B cell (primary cell): ENCODE measurements at regions not wholly inside any gene's neighbourhood (a gene's known extent, or its start where the extent isn't known, plus 50 kb on each side); places are given as distances from the start of the nearest gene placed in this dataset.
"Not testable (repeated sequence)": the region's sequence is repeated elsewhere in the genome, so short reads cannot be mapped to it uniquely, and the experiment has no call there.

Experiments used
- ATAC-seq: fragments of 200-7000 bp; cut with Tn5 transposase; one replicate; pipeline ENCODE4 v1.10.0; 2021; ENCODE audit warnings: low read depth, mild to moderate bottlenecking, moderate number of reproducible peaks, moderate library complexity
- CTCF ChIA-PET: fragments of 350-600 bp; sonication (Branson Sonifier 250); formaldehyde crosslinking; loops from one replicate; lab custom pipeline; 2021; ENCODE audit warnings: antibody characterized with exemption, inconsistent platforms; lab: Charles Lee
- POLR2A ChIA-PET: fragments of 350-600 bp; sonication (Branson Sonifier 250); formaldehyde crosslinking; loops from one replicate; lab custom pipeline; 2021; ENCODE audit warnings: antibody characterized with exemption; lab: Charles Lee
- DNase-seq: peaks from one replicate; pipeline ENCODE4 v3.0.0; 2013
- H2AFZ ChIP-seq: 2 replicates; pipeline ENCODE4 v1.6.1; 2012; ENCODE audit warnings: mild to moderate bottlenecking, low read depth, low read length; ENCODE audit not compliant: insufficient read depth, poor library complexity, severe bottlenecking
- H3K27ac ChIP-seq, 2 donors: 1 replicate in 1 of 2; 2 replicates in 1 of 2; pipeline ENCODE4 v1.5.1; 2012 to 2013; ENCODE audit warnings: low read length in 2 of 2, mild to moderate bottlenecking in 2 of 2, moderate library complexity in 1 of 2
- H3K27me3 ChIP-seq, 4 experiments: fragments of 200-600 bp in 1 of 4; sonication (generic) in 1 of 4; replicated peaks in 1 of 4; 1 replicate in 2 of 4; 2 replicates in 2 of 4; pipeline versions ENCODE4 v1.6.1 to v1.7.0; 2013 to 2016; ENCODE audit warnings: low read length in 3 of 4, mild to moderate bottlenecking in 2 of 4, mixed read lengths in 1 of 4, moderate library complexity in 1 of 4; ENCODE audit not compliant: insufficient read depth in 4 of 4, control insufficient read depth in 3 of 4; ENCODE audit errors: control extremely low read depth in 1 of 4
- H3K36me3 ChIP-seq, 2 experiments: replicated peaks in 1 of 2; 1 replicate in 1 of 2; 2 replicates in 1 of 2; pipeline versions ENCODE4 v1.6.1 to v1.7.1; 2013; ENCODE audit warnings: low read length in 1 of 2; ENCODE audit not compliant: insufficient read depth in 2 of 2, control insufficient read depth in 1 of 2; ENCODE audit errors: control extremely low read depth in 1 of 2, extremely low read depth in 1 of 2
- H3K4me1 ChIP-seq, 2 donors: fragments of 200-600 bp in 1 of 2; sonication (generic) in 1 of 2; 1 replicate in 1 of 2; 2 replicates in 1 of 2; pipeline versions ENCODE4 v1.5.1 to v1.6.1; 2013 to 2017; ENCODE audit warnings: low read length in 2 of 2; ENCODE audit not compliant: control insufficient read depth in 2 of 2, insufficient read depth in 2 of 2
- H3K4me2 ChIP-seq: replicated peaks from 2 replicates; pipeline ENCODE3; 2012; ENCODE audit warnings: mild to moderate bottlenecking, low read depth, low read length; ENCODE audit not compliant: poor library complexity, severe bottlenecking
- H3K4me3 ChIP-seq, 5 experiments: fragments of 200-600 bp in 1 of 5; sonication (generic) in 1 of 5; 1 replicate in 3 of 5; 2 replicates in 2 of 5; pipeline versions ENCODE4 v1.5.1 to v1.7.0; 2011 to 2016; ENCODE audit warnings: low read length in 4 of 5, mild to moderate bottlenecking in 4 of 5, low read depth in 2 of 5, control low read depth in 1 of 5, moderate library complexity in 1 of 5; ENCODE audit not compliant: insufficient read depth in 1 of 5; ENCODE audit errors: control extremely low read depth in 1 of 5, extremely low read depth in 1 of 5
- H3K79me2 ChIP-seq: fragments of 200-600 bp; sonication (generic); one replicate; pipeline ENCODE4 v1.6.0; 2016; ENCODE audit warnings: low read length; ENCODE audit not compliant: control insufficient read depth, insufficient read depth
- H3K9ac ChIP-seq: fragments of 200-600 bp; sonication (generic); 2 replicates; pipeline ENCODE4 v1.6.1; 2017; ENCODE audit warnings: mild to moderate bottlenecking, low read length, moderate library complexity
- H3K9me3 ChIP-seq, 3 donors: one replicate each; pipeline versions ENCODE4 v1.6.1 to v1.7.1; 2013; ENCODE audit warnings: low read length in 2 of 3; ENCODE audit not compliant: control insufficient read depth in 2 of 3, insufficient read depth in 1 of 3; ENCODE audit errors: control extremely low read depth in 1 of 3
- H4K20me1 ChIP-seq: 2 replicates; pipeline ENCODE4 v1.6.0; 2012; ENCODE audit warnings: mild to moderate bottlenecking, low read length; ENCODE audit not compliant: insufficient read depth, control insufficient read depth, poor library complexity, severe bottlenecking
- H3K27ac Mint-ChIP-seq: one replicate; pipeline ENCODE4 v1.8.0; 2021; ENCODE audit warnings: mixed read lengths
- H3K27me3 Mint-ChIP-seq: one replicate; pipeline ENCODE4 v1.8.0; 2021; ENCODE audit warnings: mixed read lengths
- H3K4me1 Mint-ChIP-seq: one replicate; pipeline ENCODE4 v1.8.0; 2021; ENCODE audit warnings: mixed read lengths
- H3K4me3 Mint-ChIP-seq: one replicate; pipeline ENCODE4 v1.8.0; 2021; ENCODE audit warnings: mixed read lengths
- H3K9me3 Mint-ChIP-seq: one replicate; pipeline ENCODE4 v1.8.0; 2022; ENCODE audit warnings: mixed read lengths; ENCODE audit not compliant: insufficient read depth
- WGBS: methylation state at CpG from one replicate; pipeline ENCODE4 v1.1.5; 2013; ENCODE audit warnings: missing lambda C conversion rate; ENCODE audit not compliant: insufficient coverage; 5-methylcytosine and 5-hydroxymethylcytosine counted together
- intact Hi-C: fragments of 100-400 bp; cut with micrococcal nuclease; formaldehyde crosslinking; loops from one replicate; pipeline ENCODE4 v1.10.0; 2022

- H3K79me2 ChIP-seq, CTCF ChIA-PET, H3K27me3 ChIP-seq, DNase-seq, H4K20me1 ChIP-seq, H2AFZ ChIP-seq, H3K9me3 Mint-ChIP-seq, H3K4me2 ChIP-seq, POLR2A ChIA-PET, H3K9ac ChIP-seq, H3K4me3 Mint-ChIP-seq, H3K4me1 Mint-ChIP-seq, intact Hi-C loops, H3K4me3 ChIP-seq, H3K27ac ChIP-seq, H3K36me3 ChIP-seq, H3K9me3 ChIP-seq, H3K4me1 ChIP-seq, H3K27me3 Mint-ChIP-seq, ATAC-seq, H3K27ac Mint-ChIP-seq: not testable (repeated sequence)
- 90% methylated on average over 1 of the region's 2 CpGs for WGBS
Observed at GRCh38 chr10:38274879-38275278, 180.7 kb downstream of the ZNF37A start.

DNA sequence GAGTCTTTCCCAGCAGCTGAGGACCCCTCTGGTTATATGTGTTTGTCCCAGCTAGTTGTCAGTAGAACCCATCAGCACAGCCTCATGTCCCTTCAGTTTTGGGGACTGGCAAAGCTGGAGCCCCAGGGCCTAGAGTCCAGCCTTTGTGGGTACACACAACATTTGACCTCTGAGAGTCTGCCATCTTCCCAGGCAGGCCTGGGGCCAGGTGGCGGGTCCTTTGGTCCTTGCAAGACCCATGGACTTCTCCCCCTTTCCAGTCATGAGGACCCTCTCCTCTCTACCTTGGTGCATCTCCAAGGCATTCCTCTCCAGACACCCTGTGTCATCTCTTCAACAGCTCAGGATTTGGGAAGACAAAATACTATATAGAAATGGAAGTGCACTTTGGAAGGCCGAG lies 198.4 kb downstream of the ZNF37A start:
- H3K36me3 ChIP-seq, H3K4me1 Mint-ChIP-seq, H3K4me3 ChIP-seq, intact Hi-C loops, H3K27ac ChIP-seq, H3K9ac ChIP-seq, H2AFZ ChIP-seq, H3K27me3 ChIP-seq, H3K27me3 Mint-ChIP-seq, H3K9me3 ChIP-seq, H3K27ac Mint-ChIP-seq, ATAC-seq, CTCF ChIA-PET, H4K20me1 ChIP-seq, POLR2A ChIA-PET, H3K9me3 Mint-ChIP-seq, H3K4me3 Mint-ChIP-seq, DNase-seq, H3K4me2 ChIP-seq, H3K79me2 ChIP-seq, H3K4me1 ChIP-seq: not testable (repeated sequence)
- WGBS, result 100% methylated on average over 1 of the region's 2 CpGs

DNA sequence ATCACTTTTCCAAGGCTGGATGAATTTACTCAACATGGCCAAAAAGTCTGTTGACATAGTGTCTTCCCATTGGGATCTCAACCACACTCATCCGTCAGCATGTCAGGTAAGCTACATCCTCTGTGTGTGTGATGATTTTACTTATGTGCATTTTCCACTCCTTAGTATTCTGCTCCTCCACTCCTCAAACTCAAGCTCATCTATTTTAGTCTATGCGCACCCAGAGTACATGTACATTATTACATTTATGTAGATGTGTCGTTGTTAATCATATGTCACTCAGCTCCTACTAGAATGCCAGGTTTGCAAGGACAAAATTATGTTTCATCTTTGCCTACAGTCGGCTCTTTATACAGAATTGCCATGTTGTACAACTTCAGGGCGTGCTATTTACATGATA lies 216.0 kb downstream of the ZNF37A start:
- H3K4me3 ChIP-seq, H3K79me2 ChIP-seq, H3K4me3 Mint-ChIP-seq, H3K36me3 ChIP-seq, H4K20me1 ChIP-seq, H3K27me3 Mint-ChIP-seq, H3K9ac ChIP-seq, H3K9me3 ChIP-seq, H3K27ac Mint-ChIP-seq, H3K27me3 ChIP-seq, H2AFZ ChIP-seq, ATAC-seq, intact Hi-C loops, H3K4me1 ChIP-seq, CTCF ChIA-PET, H3K9me3 Mint-ChIP-seq, H3K27ac ChIP-seq, POLR2A ChIA-PET, DNase-seq, H3K4me2 ChIP-seq, H3K4me1 Mint-ChIP-seq: not testable (repeated sequence)
- 67% methylated on average over 2 of the region's 5 CpGs for WGBS

DNA sequence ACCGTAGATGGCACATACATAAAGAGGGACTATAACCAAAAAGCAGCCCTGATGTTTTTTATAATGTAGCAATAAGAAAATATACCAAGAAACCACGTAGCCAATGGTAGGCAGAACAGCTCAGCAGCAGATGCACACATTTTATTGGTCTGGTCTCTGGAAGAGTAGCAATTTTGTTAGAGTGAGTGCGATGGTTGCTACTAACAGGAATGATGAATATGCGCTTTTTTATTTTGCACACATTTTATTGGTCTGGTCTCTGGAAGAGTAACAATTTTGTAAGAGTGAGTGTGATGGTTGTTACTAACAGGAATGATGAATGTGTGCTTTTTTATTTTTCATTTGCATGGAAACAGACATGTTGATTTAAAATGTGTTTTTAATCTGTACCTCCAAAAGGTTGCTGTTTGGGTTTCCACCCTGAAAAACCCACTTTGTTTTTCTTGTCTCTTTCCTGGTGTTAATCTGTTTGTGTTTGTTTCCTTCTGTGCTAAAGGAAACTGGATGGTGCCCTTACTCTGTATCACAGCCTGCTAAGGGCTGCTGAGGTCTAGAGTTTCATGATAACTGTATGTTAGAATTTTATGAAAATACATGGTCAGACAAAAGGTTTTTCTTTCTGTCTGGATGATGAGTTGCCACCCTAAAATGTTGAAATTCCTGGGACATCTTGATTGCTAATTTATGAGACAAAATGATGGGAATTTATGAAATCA lies 221.1 kb downstream of the ZNF37A start:
- H3K36me3 ChIP-seq, H3K4me3 Mint-ChIP-seq, DNase-seq, ATAC-seq, H3K4me1 ChIP-seq, H3K27ac ChIP-seq, POLR2A ChIA-PET, H3K4me2 ChIP-seq, H2AFZ ChIP-seq, H3K9me3 Mint-ChIP-seq, H3K4me1 Mint-ChIP-seq, H3K27me3 ChIP-seq, H4K20me1 ChIP-seq, H3K4me3 ChIP-seq, H3K27me3 Mint-ChIP-seq, H3K9me3 ChIP-seq, H3K27ac Mint-ChIP-seq, H3K9ac ChIP-seq, H3K79me2 ChIP-seq, CTCF ChIA-PET, intact Hi-C loops: not testable (repeated sequence)
- WGBS, result 100% methylated on average over 1 of the region's 4 CpGs
